HG02852 (cell line): ENCODE measurements at regions not wholly inside any gene's neighbourhood (a gene's known extent, or its start where the extent isn't known, plus 50 kb on each side); places are given as distances from the start of the nearest gene placed in this dataset.
"Not testable (repeated sequence)": the region's sequence is repeated elsewhere in the genome, so short reads cannot be mapped to it uniquely, and the experiment has no call there.

ENCODE experiments used
- ATAC-seq: cut with Tn5 transposase; IDR thresholded peaks from one replicate; pipeline ENCODE4 v1.9.1; 2021; ENCODE audit warnings: mild to moderate bottlenecking, moderate library complexity; ENCODE audit not compliant: unreplicated experiment

- no peak for ATAC-seq
Measured at GRCh38 chr1:55534565-55535121, 319.5 kb upstream of the USP24 start.

GRCh38 chr1:55531644-55532043, 316.5 kb upstream of the USP24 start:
- ATAC-seq, result no peak

- no peak for ATAC-seq
Measured at GRCh38 chr1:55530749-55531478, 315.8 kb upstream of the USP24 start.

GRCh38 chr1:55529017-55529416, 313.9 kb upstream of the USP24 start:
- ATAC-seq, result no peak

GRCh38 chr1:55527831-55528230, 312.7 kb upstream of the USP24 start:
- ATAC-seq, result no peak

GRCh38 chr1:55526716-55527115, 311.6 kb upstream of the USP24 start:
- no peak for ATAC-seq

GRCh38 chr1:55524006-55524405, 308.8 kb upstream of the USP24 start:
- no peak for ATAC-seq

GRCh38 chr1:55522982-55523381, 307.8 kb upstream of the USP24 start:
- ATAC-seq, result no peak

GRCh38 chr1:55522353-55522903, 307.3 kb upstream of the USP24 start:
- ATAC-seq, result no peak

- no peak for ATAC-seq
Measured at GRCh38 chr1:55520861-55521260, 305.7 kb upstream of the USP24 start.

GRCh38 chr1:55519937-55520683, 304.9 kb upstream of the USP24 start:
- ATAC-seq, result no peak

GRCh38 chr1:55519276-55519675, 304.1 kb upstream of the USP24 start:
- ATAC-seq, result no peak

- no peak for ATAC-seq
Measured at GRCh38 chr1:55517036-55517435, 301.9 kb upstream of the USP24 start.

GRCh38 chr1:55514571-55514970, 299.4 kb upstream of the USP24 start:
- ATAC-seq, result not testable (repeated sequence)

- ATAC-seq, result no peak
Measured at GRCh38 chr1:55512466-55512865, 297.3 kb upstream of the USP24 start.

GRCh38 chr1:55507578-55507931, 292.4 kb upstream of the USP24 start:
- ATAC-seq, result no peak

- ATAC-seq, result no peak
Measured at GRCh38 chr1:55506740-55507577, 291.8 kb upstream of the USP24 start.

- no peak for ATAC-seq
Measured at GRCh38 chr1:55505326-55505725, 290.2 kb upstream of the USP24 start.

GRCh38 chr1:55504306-55504731, 289.2 kb upstream of the USP24 start:
- no peak for ATAC-seq

GRCh38 chr1:55503663-55504305, 288.6 kb upstream of the USP24 start:
- no peak for ATAC-seq
